Endothelial cell of umbilical vein (primary cell): ENCODE measurements at regions not wholly inside any gene's neighbourhood (a gene's known extent, or its start where the extent isn't known, plus 50 kb on each side); places are given as distances from the start of the nearest gene placed in this dataset.

ENCODE experiments used
- BruUV-seq: library from RNA; stranded (reverse); fragments of 400-500 nt; replicated peaks from 2 replicates; lab custom pipeline; 2021; lab: Mats Ljungman, UMichigan
- CTCF ChIA-PET: fragments of 300-600, 350-600 bp; sonication (Branson Sonifier 250); formaldehyde crosslinking; loops from one replicate; lab custom pipeline; 2021; ENCODE audit warnings: antibody characterized with exemption, inconsistent platforms; lab: Charles Lee
- POLR2A ChIA-PET: fragments of 300-600, 350-600 bp; sonication (Branson Sonifier 250); formaldehyde crosslinking; loops from one replicate; lab custom pipeline; 2021; ENCODE audit warnings: antibody characterized with exemption, inconsistent platforms; lab: Charles Lee
- DNase-seq: peaks from one replicate; pipeline ENCODE4 v3.0.0-alpha.2; 2011; ENCODE audit warnings: low read depth, low spot score
- FAIRE-seq: peaks from 2 replicates; lab custom pipeline; 2011; peaks lifted over from hg19 to GRCh38; lab: Jason Lieb, UNC
- H2AFZ ChIP-seq: 2 replicates; pipeline ENCODE4 v1.6.0; 2012; ENCODE audit warnings: low read depth, low read length, control low read depth, inconsistent platforms
- H3K27ac ChIP-seq: 2 replicates; pipeline ENCODE4 v1.5.1; 2011; ENCODE audit warnings: low read depth, mild to moderate bottlenecking, control low read depth, low read length, moderate library complexity; ENCODE audit not compliant: insufficient read depth
- H3K27me3 ChIP-seq, 2 experiments: 2 replicates each; pipeline versions ENCODE4 v1.6.0 to v1.6.1; 2011; ENCODE audit warnings: low read length in 2 of 2, mixed read lengths in 1 of 2; ENCODE audit not compliant: control insufficient read depth in 2 of 2, insufficient read depth in 2 of 2
- H3K36me3 ChIP-seq, 2 experiments: 2 replicates in 1 of 2; 3 replicates in 1 of 2; pipeline ENCODE4 v1.5.1; 2011; ENCODE audit warnings: low read length in 2 of 2, mild to moderate bottlenecking in 1 of 2, moderate library complexity in 1 of 2; ENCODE audit not compliant: control insufficient read depth in 2 of 2, insufficient read depth in 2 of 2; ENCODE audit errors: extremely low read depth in 1 of 2
- H3K4me1 ChIP-seq: 3 replicates; pipeline ENCODE4 v1.5.1; 2011; ENCODE audit warnings: mild to moderate bottlenecking, low read length; ENCODE audit not compliant: control insufficient read depth, insufficient read depth; ENCODE audit errors: extremely low read depth
- H3K4me2 ChIP-seq: 2 replicates; pipeline ENCODE4 v1.6.1; 2011; ENCODE audit warnings: low read length, control low read depth, mixed read lengths; ENCODE audit not compliant: insufficient read depth
- H3K4me3 ChIP-seq, 3 experiments: fragments of 200-600 bp in 1 of 3; sonication (generic), shearing (Covaris generic) in 1 of 3; replicated peaks in 1 of 3; 2 replicates each; pipeline ENCODE4 v1.5.1; 2011 to 2016; ENCODE audit warnings: control low read depth in 3 of 3, low read length in 3 of 3, mild to moderate bottlenecking in 2 of 3, inconsistent platforms in 1 of 3, low read depth in 1 of 3, moderate library complexity in 1 of 3; ENCODE audit not compliant: insufficient read depth in 1 of 3
- H3K79me2 ChIP-seq: 2 replicates; pipeline ENCODE4 v1.6.0; 2012; ENCODE audit warnings: low read length, inconsistent platforms; ENCODE audit not compliant: control insufficient read depth, insufficient read depth
- H3K9ac ChIP-seq: replicated peaks from 2 replicates; pipeline ENCODE3; 2011; ENCODE audit warnings: low read length, control low read depth; ENCODE audit not compliant: insufficient read depth; ENCODE audit errors: extremely low read depth
- H3K9me1 ChIP-seq: replicated peaks from 3 replicates; pipeline ENCODE4 v1.6.0; 2011; ENCODE audit warnings: mild to moderate bottlenecking, low read length; ENCODE audit not compliant: control insufficient read depth, insufficient read depth; ENCODE audit errors: extremely low read depth
- H3K9me3 ChIP-seq: replicated peaks from 2 replicates; pipeline ENCODE4 v1.5.1; 2012; ENCODE audit warnings: low read length, inconsistent platforms; ENCODE audit not compliant: control insufficient read depth, insufficient read depth
- H4K20me1 ChIP-seq: replicated peaks from 2 replicates; pipeline ENCODE3; 2011; ENCODE audit warnings: mild to moderate bottlenecking, low read length; ENCODE audit not compliant: control insufficient read depth, insufficient read depth; ENCODE audit errors: extremely low read depth
- CTCF ChIP-seq, 2 donors: IDR thresholded peaks; 1 replicate in 1 of 2; 2 replicates in 1 of 2; pipeline ENCODE4 v1.5.1; 2011; ENCODE audit warnings: low read length in 2 of 2, mild to moderate bottlenecking in 2 of 2, moderate library complexity in 2 of 2, control low read depth in 1 of 2, inconsistent platforms in 1 of 2, low read depth in 1 of 2; ENCODE audit not compliant: insufficient read depth in 1 of 2; ENCODE audit errors: extremely low read depth in 1 of 2
- EZH2 ChIP-seq: IDR thresholded peaks from 2 replicates; pipeline ENCODE4 v1.6.1; 2012; ENCODE audit warnings: borderline replicate concordance, low read depth, mild to moderate bottlenecking, moderate library complexity, low read length, inconsistent platforms; ENCODE audit not compliant: severe bottlenecking
- FOS ChIP-seq: IDR thresholded peaks from 2 replicates; pipeline ENCODE4 v1.6.1; 2011; ENCODE audit warnings: mild to moderate bottlenecking, low read length, moderate library complexity, borderline replicate concordance; ENCODE audit not compliant: insufficient read depth
- GATA2 ChIP-seq: IDR thresholded peaks from 2 replicates; pipeline ENCODE4 v1.7.0; 2011; ENCODE audit warnings: low read depth, mild to moderate bottlenecking, moderate library complexity, mixed read lengths, low read length; ENCODE audit not compliant: insufficient read length, insufficient read depth
- JUN ChIP-seq: IDR thresholded peaks from 2 replicates; pipeline ENCODE4 v1.6.1; 2011; ENCODE audit warnings: borderline replicate concordance, low read depth; ENCODE audit not compliant: insufficient read length, insufficient read depth
- MAX ChIP-seq: IDR thresholded peaks from 2 replicates; pipeline ENCODE4 v1.6.1; 2011; ENCODE audit not compliant: insufficient read depth, insufficient read length
- MYC ChIP-seq: IDR thresholded peaks from one replicate; pipeline ENCODE4 v1.6.1; 2011; ENCODE audit warnings: mild to moderate bottlenecking, low read depth, low read length
- POLR2A ChIP-seq: IDR thresholded peaks from 2 replicates; pipeline ENCODE4 v1.6.1; 2012; ENCODE audit warnings: low read depth, mild to moderate bottlenecking, control low read depth, low read length
- POLR2AphosphoS5 ChIP-seq: IDR thresholded peaks from 2 replicates; pipeline ENCODE4 v1.6.1; 2012; ENCODE audit warnings: low read depth, mild to moderate bottlenecking, control low read depth, low read length, moderate library complexity; ENCODE audit not compliant: insufficient read depth
- dilution Hi-C: fragments of 300-500 bp; cut with MboI; formaldehyde crosslinking; loops from one replicate; pipeline ENCODE4 v1.15.0; 2019; ENCODE audit warnings: low sequenced_read_pairs; ENCODE audit not compliant: extremely low pct_ligation_motif_present
- intact Hi-C: fragments of 100-400 bp; cut with micrococcal nuclease; formaldehyde crosslinking; loops from one replicate; pipeline ENCODE4 v1.10.0; 2022

DNA sequence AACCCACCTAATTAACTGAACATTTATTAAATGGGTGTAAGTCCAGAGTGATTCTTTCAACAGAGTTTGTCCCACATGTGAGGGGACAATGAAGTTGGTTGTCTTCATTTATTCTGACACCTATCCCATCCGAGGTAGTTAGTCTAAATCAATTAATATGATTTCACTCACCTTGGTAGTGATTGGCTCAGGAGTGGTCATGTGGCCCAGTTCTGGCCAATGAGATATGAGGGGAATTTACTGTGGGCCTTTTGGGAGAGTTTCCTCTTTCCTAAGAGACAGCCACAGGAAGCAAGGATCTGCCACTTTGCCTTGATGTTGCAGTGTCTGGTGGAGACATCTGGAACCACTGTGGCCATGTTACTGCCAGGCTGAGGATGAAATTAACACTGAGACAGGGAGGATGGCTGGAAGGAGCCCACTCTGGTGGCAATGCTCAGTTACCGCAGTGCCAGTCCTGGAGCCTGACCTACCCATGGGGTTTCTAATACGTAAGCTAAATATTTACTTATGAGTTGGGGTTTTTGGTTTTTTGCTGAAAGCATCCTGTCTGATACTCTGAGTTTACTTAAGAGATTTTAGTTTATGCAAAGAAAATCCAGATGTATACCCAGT, 118.6 kb downstream of the FGF18 start:
- H3K9me1 ChIP-seq = no peaks in the 10 kb centered on the region
- TF ChIP-seq POLR2A (no peak), MAX (no peak), MYC (no peak), JUN (no peak), CTCF (IDR thresholded peaks at IDR 0.05; ENCODE audit: extremely low read depth in 1 of 2, insufficient read depth in 1 of 2, low read depth in 1 of 2, low read length in 2 of 2) (no peak), GATA2 (no peak), FOS (no peak), POLR2AphosphoS5 (no peak), EZH2 (no peak)
- H3K4me1 ChIP-seq = no peaks in the 10 kb centered on the region
- H3K9ac ChIP-seq = no peak overlapping the region
- dilution Hi-C loops = no loop called here
- intact Hi-C loops = no loop called here
- no peaks in the 10 kb centered on the region for H3K9me3 ChIP-seq
- H3K4me3 ChIP-seq = no peak overlapping the region
- ChIA-PET CTCF (interaction anchor here (1.4 kb wide), 1 partner anchor 17 kb away, joined by 3 read pairs; no protein-coding TSS in a partner anchor), POLR2A (no interaction called here)
- DNase-seq = no peak
- no TSS peak for BruUV-seq
- no peaks in the 10 kb centered on the region for H3K36me3 ChIP-seq
- no peak overlapping the region for H3K27ac ChIP-seq
- H4K20me1 ChIP-seq = no peaks in the 10 kb centered on the region
- H2AFZ ChIP-seq = no peak overlapping the region
- no peak for FAIRE-seq
- H3K79me2 ChIP-seq = no peaks in the 10 kb centered on the region
- H3K4me2 ChIP-seq = no peak overlapping the region
- H3K27me3 ChIP-seq = peaks cover 0 to 4% of the 10 kb centered on the region in 2 experiments
